Tibial artery (tissue), 4 donors: ENCODE measurements at regions not wholly inside any gene's neighbourhood (a gene's known extent, or its start where the extent isn't known, plus 50 kb on each side); places are given as distances from the start of the nearest gene placed in this dataset.
A peak's percentile ranks its signal among the peaks of the same experiment; 100 is the strongest.

Experiments
- DNase-seq, 2 donors: peaks; one replicate each; pipeline ENCODE4 v3.0.0-alpha.2; 2019
- H3K27ac ChIP-seq, 2 donors: fragments of 200-600 bp; sonication (generic) in 1 of 2; 1 replicate in 1 of 2; 2 replicates in 1 of 2; pipeline ENCODE4 v1.5.1; 2018 to 2019; ENCODE audit warnings: mild to moderate bottlenecking in 1 of 2
- H3K27me3 ChIP-seq, 2 donors: fragments of 200-600 bp; sonication (generic) in 1 of 2; one replicate each; pipeline versions ENCODE4 v1.5.1 to v1.6.0; 2016 to 2019
- H3K36me3 ChIP-seq, 3 donors: fragments of 200-600 bp; sonication (generic) in 2 of 3; one replicate each; pipeline ENCODE4 v1.5.1; 2016 to 2019; ENCODE audit warnings: mild to moderate bottlenecking in 2 of 3
- H3K4me1 ChIP-seq, 4 donors: fragments of 200-600 bp; sonication (generic) in 2 of 4; 1 replicate in 3 of 4; 2 replicates in 1 of 4; pipeline ENCODE4 v1.5.1; 2016 to 2019
- H3K4me3 ChIP-seq, 2 donors: fragments of 200-600 bp; sonication (generic) in 1 of 2; 1 replicate in 1 of 2; 2 replicates in 1 of 2; pipeline ENCODE4 v1.5.1; 2018 to 2019; ENCODE audit warnings: mild to moderate bottlenecking in 2 of 2
- H3K9me3 ChIP-seq, 3 donors: fragments of 200-600 bp; sonication (generic) in 1 of 3; one replicate each; pipeline ENCODE4 v1.5.1; 2016 to 2019
- CTCF ChIP-seq, 2 experiments: fragments of 200-600 bp in 1 of 2; fragments of 450-650 bp in 1 of 2; IDR thresholded peaks; one replicate each; pipeline ENCODE4 v1.5.1; 2017 to 2019; ENCODE audit warnings: antibody characterized with exemption in 2 of 2, mild to moderate bottlenecking in 1 of 2, moderate library complexity in 1 of 2
- intact Hi-C: fragments of 100-400 bp; cut with DNase I; formaldehyde crosslinking; loops from one replicate; pipeline ENCODE4 v1.15.0; 2023; ENCODE audit warnings: low total_unique reads

DNA sequence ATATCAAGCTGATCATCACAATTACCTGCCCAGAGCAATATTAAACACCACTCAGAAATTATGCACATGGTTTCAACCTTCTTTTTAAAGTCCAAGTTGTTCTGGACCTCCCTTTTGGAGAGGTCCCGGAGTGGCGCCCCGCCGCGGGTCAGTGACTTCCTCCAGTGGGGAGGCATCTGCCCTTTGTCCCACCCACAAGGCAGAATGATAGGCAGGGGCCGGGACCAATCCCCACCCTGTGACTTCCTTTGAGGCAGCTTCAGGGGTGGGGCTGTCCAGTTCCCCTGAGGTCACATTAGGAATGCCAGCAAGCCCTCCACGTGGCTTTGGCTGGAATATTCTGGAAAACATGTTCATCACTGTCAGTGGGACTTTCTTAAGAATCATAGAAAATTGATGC, 207.0 kb downstream of the ANKRD60 start:
- intact Hi-C loops = no loop called here
- DNase-seq = peak in 1 of 2 donors; percentile 56
- Histone ChIP-seq H3K4me1 (peaks cover 0 to 52% (median 32%) of the 10 kb centered on the region in 4 donors), H3K4me3 (no peak overlapping the region), H3K27ac (no peak overlapping the region), H3K9me3 (no peaks in the 10 kb centered on the region), H3K27me3 (no peaks in the 10 kb centered on the region), H3K36me3 (no peaks in the 10 kb centered on the region)
- no peak for TF ChIP-seq CTCF (IDR thresholded peaks at IDR 0.05)

DNA sequence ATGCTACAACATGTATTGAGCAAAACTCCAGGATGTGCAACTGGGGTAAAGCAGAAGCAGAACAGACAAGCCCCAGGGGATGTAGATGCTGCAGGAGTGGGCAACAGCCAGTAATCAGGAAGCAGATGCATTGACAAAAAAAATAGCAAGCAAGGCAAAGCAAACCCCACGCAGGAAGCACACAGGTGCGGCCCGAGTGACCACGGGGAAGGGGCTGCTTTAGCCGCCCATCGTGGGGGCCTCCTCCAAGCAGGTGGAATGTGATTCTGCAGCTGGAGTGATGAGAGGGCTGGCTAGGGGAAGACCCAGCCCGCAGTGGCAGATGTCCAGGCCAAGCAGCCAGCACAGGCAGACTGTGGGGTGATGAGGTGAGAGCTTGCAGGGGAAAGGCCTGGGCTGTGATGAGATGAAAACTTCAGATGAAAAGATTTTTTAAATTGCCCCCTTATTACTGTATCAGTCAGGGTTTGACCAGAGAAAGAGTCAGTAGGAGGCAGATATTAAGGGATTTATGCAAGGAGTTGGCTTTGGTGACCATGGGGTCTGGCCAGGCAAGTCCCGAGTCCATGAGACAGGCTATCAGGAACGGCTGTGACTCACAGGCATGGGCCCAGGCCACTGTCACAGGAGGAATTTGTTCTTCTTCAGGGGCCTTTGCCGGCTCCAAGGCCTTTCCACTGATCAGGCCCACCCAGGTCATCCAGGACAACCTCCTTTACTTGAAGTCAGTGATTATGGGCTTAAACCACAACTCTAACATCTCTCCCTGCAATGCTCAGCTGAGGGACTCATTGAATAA, 207.6 kb downstream of the ANKRD60 start:
- no peaks in the 10 kb centered on the region for H3K27me3 ChIP-seq
- TF ChIP-seq CTCF (IDR thresholded peaks at IDR 0.05) = no peak
- peak in 1 of 2 donors; percentile 80 for DNase-seq
- H3K27ac ChIP-seq = no peak overlapping the region
- peaks cover 0 to 51% (median 32%) of the 10 kb centered on the region in 4 donors for H3K4me1 ChIP-seq
- H3K9me3 ChIP-seq = no peaks in the 10 kb centered on the region
- H3K36me3 ChIP-seq = no peaks in the 10 kb centered on the region
- intact Hi-C loops = no loop called here
- no peak overlapping the region for H3K4me3 ChIP-seq

GRCh38 chr20:58019850-58020625, 208.4 kb downstream of the ANKRD60 start:
- Histone ChIP-seq H3K4me3 (no peak overlapping the region), H3K36me3 (no peaks in the 10 kb centered on the region), H3K27me3 (no peaks in the 10 kb centered on the region), H3K27ac (peak overlapping the region; percentile 10 to 45), H3K4me1 (peaks cover 0 to 42% (median 26%) of the 10 kb centered on the region in 4 donors), H3K9me3 (no peaks in the 10 kb centered on the region)
- intact Hi-C loops = loop anchor here (10.0 kb wide), 1 partner anchor 165 kb away; no protein-coding TSS in a partner anchor
- DNase-seq = peak in 1 of 2 donors; percentile 17
- no peak for TF ChIP-seq CTCF (IDR thresholded peaks at IDR 0.05)

DNA sequence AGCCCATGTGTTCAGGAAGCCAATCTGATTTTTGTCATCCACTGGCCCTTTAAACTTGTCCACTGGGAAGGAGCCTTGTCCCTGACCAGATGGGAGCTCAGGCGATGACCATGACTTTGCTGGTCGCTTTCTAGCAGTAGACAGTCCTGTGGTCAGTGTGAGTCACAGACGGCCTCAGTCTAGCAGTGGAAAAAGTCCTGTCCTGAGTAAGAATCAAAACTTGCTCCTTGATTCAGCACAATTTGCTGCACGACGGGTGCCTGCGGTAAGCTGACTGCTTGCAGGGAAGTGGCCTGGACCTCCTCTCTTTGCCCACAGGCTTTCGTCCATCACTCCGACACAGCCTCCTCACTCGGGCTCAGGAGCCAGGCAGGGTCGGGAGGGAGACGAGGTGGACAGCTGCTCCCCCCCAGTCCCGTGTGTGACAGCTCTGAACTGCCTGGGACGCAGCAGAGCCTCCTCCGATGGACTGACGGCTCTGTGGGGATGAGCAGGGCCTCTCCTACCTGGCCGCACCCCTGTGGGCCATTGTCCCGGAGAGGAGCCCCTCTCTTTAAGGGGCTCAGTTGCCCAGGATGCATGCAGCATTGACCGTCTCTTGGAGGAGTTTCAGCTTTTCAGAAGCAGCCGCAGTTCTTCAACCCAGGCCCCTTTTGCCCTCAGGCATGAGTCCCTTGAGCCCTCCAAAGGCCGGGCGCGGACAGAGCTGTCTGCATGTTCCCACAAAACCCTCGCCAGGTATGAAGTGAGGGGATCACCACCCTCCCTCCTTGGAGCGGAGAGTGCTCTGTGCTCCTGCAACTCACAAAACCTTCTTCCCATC, 209.2 kb downstream of the ANKRD60 start:
- peak overlapping the region; percentile 10 to 45 for H3K27ac ChIP-seq
- DNase-seq = peak in 1 of 2 donors; percentile 19
- TF ChIP-seq CTCF (IDR thresholded peaks at IDR 0.05) = no peak
- no peak overlapping the region for H3K4me3 ChIP-seq
- intact Hi-C loops = loop anchor here (10.0 kb wide), 1 partner anchor 166 kb away; no protein-coding TSS in a partner anchor
- H3K36me3 ChIP-seq = no peaks in the 10 kb centered on the region
- peaks cover 0 to 36% (median 23%) of the 10 kb centered on the region in 4 donors for H3K4me1 ChIP-seq
- H3K27me3 ChIP-seq = no peaks in the 10 kb centered on the region
- H3K9me3 ChIP-seq = no peaks in the 10 kb centered on the region

- intact Hi-C loops = loop anchor here (10.0 kb wide), 1 partner anchor 166 kb away; no protein-coding TSS in a partner anchor
- Histone ChIP-seq H3K4me1 (peaks cover 0 to 36% (median 24%) of the 10 kb centered on the region in 4 donors), H3K36me3 (no peaks in the 10 kb centered on the region), H3K27ac (peak overlapping the region; percentile 10 to 45), H3K4me3 (no peak overlapping the region), H3K9me3 (no peaks in the 10 kb centered on the region), H3K27me3 (no peaks in the 10 kb centered on the region)
- DNase-seq = no peak
- TF ChIP-seq CTCF (IDR thresholded peaks at IDR 0.05) = no peak
Observed at GRCh38 chr20:58018590-58018989, 209.9 kb downstream of the ANKRD60 start.
